UCSD-AML1 (cell line): ENCODE measurements at regions not wholly inside any gene's neighbourhood (a gene's known extent, or its start where the extent isn't known, plus 50 kb on each side); places are given as distances from the start of the nearest gene placed in this dataset.

ENCODE experiments used
- DNase-seq: peaks from one replicate; lab custom pipeline; 2025; ENCODE audit not compliant: unreplicated experiment; lab: John Stamatoyannopoulos, UW

DNA sequence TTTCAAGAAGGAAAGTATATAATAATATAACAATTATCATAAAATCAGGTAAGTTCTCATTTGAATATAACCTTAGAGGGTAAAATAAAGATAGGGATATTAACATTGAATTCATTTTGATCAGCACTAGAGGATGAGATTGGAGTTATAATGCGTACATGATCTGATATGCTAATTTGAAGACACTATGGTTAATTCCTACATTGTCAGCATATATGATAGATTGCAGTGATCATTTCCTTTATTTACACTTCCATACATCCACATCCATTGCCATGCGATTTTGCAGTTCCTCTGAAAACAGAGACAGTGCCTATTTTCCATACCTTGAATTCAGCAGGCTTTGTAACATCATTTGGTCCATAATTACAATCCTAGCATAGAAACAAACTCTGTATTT is 519.2 kb downstream of the CCDC85A start:
- DNase-seq = no peak

DNA sequence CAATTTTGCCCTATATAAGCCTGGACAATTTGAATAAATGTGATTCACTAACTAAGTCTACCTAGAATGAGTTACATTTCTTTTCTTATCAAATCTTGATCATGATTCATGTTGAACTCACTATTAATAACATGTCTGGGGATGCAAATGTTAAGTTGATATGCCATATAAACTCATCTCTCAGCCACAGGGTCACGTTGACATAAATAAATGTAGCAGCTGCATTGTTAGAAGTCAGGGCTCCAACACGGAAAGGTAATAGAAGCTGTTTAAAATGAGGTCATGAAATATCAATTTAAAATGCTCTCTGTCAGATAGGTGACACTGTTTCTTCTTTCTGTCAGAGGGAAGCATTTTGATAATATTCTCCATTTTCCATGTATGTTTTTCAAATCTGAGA is 521.9 kb downstream of the CCDC85A start:
- no peak for DNase-seq

DNA sequence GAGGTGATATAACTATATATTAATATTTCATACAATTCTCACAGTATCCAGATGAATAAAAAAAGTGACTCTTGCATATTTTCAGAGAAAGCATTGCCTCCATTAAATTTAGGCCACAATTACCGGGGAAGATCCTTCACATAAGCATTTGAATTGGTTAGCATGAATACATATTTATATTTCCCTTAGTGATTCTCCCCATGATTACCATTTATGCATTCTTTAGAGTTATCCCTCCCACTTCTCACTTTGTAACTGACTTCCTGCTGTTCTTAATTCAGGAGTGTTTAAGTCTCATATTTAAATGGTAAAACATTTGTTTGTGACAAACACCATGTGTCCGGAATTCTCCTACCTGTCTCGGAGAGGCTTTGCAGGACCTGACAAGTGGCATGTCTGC is 523.4 kb downstream of the CCDC85A start:
- no peak for DNase-seq

DNA sequence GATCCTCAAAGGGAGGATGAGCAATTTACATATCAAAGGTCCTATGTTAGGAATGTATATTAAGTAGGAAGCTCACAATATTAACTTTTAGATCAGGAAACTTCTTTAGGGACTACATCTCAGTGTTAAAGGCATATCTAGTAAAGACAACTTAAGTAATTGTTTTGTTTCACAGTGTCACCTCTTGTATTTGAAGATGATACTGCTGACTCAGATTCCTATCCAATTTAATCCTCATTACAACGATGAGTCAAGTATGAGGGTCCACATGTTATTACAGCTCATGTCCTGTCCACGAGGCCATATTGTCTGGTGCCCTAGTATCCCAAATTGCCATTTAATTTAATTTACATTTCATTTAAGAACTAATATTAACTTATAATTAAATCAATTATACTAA is 523.9 kb downstream of the CCDC85A start:
- no peak for DNase-seq

DNA sequence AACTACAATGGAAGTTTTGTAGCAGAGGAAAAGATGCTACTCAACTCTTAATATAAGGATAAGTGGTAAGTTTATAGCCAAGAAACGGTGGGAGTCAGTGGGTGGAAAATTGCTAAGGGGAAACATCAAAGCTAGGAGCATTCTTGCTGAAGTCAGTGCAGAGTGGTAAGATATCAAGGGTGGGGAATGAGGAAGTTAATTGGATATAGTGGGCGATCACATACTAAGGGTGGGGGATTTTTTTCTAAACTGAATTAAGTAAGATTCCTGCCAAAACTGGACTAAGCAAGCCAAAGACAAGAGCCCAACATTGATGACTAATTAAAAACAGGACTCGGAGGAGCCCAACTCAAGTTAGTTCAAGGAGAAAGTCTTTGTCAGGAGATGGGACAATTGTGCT is 525.4 kb downstream of the CCDC85A start:
- DNase-seq = no peak

DNA sequence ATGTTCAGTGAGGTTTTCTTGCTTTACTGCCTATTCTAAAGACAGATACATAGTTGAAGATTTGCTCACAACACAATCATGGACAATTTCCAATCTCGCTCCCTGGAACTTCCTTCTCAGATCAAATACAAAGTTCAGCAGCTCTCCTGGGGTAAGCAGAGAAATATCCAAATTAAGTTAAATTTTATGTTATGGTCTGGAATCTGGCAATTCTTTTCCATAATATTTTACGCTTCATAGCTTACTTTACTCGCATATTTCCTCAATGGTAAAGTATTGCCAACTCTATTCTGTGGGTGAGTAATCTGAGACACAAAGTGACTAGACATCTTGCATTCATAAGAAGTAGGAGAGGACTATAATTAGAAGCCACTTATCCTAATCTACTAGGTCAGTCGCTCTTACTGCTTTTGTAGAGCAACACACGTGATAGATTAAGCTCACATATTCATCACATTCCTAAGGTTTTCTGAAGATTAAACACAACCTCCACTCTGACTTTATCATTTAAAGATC is 529.4 kb downstream of the CCDC85A start:
- no peak for DNase-seq

DNA sequence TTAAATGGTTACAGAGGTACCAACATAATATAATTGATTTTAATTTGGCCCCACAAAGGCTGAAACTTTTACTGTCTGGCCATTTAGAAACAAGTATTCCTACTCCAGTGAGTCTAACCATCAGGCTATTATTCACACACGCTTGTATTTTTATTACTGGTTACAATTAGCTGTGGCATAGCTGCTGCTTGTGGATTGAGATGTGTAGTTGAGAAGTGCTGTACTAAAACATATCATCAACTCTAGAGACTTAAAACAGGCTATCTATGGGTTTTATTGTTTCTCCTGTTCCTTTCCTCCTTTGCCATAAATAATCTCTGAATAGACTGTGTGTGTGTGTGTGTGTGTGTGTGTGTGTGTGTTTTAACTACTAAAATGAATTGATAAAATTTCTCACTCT is 530.2 kb downstream of the CCDC85A start:
- no peak for DNase-seq

DNA sequence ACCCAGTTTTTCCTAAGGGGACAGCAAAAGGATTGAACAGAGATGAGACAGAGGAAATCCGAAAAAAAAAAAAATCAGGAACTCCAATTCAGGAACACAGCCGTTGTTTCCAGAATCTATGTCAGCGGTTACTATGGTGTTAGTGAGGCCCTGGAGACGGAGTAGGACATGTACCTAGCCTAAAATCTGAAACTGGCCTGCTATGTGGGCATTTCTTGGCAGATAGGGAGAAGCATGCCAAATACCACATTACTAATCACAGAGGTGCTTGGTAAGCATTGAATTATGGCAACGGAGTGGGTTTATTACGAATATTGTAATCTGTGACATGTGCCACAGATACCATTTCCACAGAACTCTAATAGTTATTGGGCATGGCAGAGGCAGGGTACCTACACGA is 530.6 kb downstream of the CCDC85A start:
- DNase-seq = no peak

DNA sequence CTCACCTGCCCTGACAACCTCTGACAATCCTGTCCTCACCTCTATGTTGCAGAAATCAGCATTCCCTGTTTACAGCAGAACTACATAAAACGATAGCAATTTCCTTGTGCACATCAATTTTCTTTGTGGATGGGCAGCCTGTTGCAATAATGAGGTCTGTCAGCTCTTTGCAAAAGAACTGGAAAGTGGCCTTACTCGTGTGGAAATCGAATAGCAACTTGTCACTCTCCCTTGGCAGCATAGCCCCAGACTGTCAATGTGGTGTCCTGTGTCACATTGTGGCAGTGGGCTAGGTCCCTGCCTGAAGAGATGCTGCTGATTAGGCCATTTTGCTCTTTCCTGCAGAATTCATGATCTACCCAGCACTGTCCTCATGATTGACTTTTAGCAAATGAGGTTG is 531.9 kb downstream of the CCDC85A start:
- DNase-seq = no peak

DNA sequence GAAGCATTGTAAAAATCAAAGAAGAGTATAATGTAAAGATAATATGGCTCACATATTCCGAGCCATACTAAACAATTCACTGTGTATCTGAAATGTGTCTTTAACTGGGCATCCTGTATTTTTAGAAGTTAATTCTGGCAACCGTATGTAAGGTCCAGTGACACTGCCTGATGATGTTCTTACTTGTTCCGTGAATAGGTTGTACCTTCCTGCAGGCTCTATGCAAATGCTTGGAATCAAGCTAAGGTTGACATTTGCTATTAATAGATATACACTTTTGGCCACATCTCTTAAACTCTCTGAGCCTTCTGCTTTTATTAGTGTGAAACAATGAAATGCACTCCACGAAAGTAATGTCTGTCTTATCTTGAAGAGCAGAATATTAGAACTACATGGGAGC is 534.6 kb downstream of the CCDC85A start:
- DNase-seq = no peak

DNA sequence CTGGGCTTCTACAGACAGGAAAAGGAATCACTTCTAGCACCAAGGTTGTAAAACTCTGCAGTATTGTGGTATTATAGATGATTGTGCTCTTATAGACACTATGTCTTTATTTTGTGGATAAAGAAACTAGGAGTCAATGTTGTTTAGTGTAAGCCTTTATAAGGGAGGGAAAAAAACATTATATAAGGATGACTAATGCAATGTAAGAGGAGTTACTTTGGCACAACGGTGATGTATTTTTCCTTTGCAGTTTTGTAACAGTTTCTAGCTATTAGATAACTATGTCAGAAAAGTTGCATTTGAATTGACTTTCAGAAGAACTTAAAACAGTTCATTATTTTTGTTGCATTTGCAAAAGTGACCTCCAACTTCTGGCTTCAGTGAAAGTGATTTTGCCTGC is 545.4 kb downstream of the CCDC85A start:
- no peak for DNase-seq

DNA sequence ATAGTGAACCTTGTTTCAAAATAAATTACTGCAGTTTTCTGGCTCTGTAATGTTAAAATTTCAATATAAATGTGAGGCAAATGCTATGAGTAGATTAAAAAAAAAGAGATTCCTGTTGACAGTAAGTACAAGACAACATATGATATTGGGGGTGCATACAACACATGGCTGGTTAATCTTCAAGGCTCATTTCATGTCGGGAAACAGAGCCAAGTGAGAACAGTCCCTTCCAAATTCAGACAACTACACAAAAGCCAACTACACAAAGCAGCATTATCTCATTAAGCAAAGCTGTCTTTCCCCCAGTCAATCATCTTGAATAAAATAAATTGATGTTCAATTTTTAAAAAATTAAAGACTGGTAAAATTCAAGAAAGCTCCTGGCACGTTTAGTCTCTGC is 549.2 kb downstream of the CCDC85A start:
- no peak for DNase-seq

DNA sequence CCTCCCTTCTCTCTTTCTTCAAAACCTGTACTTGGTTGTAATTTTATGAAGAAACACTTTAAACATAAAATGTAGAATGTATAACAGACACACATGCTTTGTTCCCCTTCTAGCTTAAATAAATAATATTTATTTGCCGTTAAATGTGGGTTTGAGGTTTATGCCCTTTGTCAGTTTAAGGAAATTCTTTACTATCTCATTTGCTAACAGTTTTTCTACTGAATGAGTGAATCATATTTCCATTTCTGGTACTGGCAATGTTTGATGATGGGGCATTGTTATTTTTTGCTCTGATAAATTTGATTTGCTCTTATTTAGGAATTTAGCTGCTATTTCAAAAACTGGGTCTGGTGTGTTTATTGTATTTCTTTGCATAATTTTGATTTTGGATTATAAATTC is 555.6 kb downstream of the CCDC85A start:
- DNase-seq = no peak

DNA sequence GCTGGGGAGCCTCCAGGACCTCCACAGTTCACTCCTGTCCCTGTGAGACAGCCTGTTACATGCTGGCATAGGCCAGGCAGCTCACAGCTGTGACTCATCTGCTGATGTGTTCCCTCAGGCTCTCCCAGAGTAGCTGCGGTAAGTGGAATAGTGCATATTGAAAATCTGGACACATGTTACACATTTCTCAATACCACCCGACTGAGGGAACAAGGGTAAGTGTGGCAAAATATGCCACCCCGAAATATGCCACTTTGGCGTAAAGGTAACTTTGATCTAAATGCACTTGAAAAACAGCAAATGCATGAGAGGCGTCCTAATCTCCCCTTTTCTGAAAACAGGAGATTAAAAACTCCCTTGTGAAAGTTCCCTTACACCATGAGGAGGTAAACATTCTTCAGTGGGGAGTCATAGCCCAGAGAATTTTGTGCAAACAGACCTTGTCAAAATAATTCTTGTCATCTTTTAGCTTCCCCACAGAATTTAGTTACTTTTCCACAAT is 557.9 kb downstream of the CCDC85A start:
- no peak for DNase-seq

DNA sequence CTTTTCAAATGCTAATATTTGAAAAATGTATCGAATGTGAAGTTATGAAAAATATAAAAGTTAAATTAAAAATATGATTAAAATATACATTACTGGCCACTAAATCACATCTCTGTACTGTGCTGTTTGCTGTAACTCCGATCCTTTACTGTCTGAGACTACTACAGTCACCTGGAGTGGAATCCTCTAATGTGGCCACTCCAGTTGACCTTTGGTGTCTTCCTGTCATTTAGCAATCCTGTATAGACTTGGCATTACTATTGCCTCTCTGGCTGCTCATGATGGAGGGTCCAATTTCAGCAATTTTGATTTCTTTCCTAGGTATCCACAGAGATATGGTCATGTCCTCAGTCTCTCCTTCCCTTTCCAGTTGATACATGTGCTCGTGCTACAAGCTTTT is 560.0 kb downstream of the CCDC85A start:
- no peak for DNase-seq

DNA sequence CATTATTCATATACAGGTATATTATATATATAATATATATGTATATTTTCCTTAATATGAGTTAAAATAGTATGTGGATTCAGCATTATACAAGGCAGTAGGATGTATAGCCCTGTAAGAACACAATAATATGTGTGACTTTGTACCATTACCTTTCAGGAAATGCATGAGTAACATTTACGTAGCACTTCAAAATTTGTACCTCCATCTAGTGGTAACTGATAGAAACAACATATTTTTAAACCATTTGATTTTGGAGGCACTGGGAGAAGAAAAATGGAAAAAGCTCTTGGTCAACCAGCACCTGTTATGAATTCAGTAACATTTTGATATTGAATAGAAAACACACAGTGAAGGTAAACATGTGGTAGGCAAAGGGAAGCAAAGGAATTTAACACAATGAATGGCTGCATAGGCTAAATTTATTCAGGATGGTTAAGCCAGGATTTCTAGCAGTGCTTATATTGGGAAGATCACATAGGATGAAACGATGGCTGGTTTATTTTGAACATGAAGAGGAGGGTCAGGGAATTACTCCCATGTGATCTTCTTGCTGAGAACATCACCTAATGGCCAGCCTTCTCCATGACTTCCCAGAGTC is 565.5 kb downstream of the CCDC85A start:
- no peak for DNase-seq

DNA sequence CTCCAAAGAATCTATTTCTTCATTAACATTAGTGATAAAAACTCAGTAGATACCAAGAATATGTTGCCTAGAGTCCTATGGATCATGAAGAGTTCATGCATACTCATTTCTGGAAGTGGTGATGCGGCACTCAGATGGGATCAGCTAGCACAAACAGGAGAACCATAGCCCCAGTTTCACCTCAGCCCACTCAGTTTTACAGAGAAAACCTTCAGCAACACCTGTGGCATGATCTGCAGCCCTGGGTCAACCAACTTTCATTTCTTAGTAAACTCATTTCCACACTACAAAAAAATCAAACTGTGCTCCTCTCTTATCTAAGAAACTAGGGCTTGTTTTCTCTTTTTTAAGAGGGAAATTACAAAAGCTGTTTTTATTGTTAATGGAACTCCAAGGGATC is 569.4 kb downstream of the CCDC85A start:
- no peak for DNase-seq

DNA sequence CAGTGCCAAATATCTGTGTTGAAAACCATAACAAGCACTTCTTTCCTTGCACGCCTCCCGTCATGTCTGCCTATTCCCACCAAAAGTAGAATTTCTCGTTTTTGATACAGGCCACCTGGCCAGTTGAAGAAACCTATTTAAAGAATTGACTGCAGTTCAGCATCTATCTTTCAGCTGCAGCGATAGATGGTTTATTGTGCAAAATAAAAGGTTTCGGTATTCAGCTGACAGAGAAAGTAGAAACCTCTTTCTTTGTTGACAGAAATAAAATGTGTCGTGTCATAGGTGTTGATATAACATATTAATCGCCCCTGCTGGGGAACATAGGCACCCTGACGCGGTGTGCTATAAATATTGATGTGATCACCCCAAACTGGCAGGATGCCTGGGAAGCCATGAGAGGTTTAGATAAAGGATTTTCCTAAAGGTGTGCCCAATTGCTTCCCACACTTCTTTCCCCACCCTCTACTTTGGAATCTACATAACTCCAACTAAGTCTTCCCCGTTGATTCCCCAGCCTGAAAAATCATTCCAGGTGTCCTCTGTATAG is 570.4 kb downstream of the CCDC85A start:
- no peak for DNase-seq

DNA sequence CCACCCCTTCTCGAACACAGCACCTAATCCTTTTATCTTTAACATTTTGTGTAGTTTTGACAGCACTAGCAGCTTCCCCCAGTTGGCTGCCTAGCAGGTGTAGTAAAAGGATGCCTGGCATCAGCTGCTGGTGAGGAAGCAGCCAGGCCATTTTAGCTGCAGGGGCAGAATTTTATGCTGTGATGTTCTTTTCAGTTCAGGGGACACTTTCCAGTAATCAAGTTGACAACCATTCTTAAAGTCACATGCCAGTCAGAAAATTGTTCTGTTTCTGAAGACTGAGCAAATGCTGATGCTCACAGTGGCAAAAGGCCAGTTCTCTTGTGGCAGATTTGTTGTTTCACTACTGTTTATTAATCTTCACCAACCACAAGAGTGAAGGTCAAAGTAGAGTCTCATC is 570.8 kb downstream of the CCDC85A start:
- DNase-seq = no peak

DNA sequence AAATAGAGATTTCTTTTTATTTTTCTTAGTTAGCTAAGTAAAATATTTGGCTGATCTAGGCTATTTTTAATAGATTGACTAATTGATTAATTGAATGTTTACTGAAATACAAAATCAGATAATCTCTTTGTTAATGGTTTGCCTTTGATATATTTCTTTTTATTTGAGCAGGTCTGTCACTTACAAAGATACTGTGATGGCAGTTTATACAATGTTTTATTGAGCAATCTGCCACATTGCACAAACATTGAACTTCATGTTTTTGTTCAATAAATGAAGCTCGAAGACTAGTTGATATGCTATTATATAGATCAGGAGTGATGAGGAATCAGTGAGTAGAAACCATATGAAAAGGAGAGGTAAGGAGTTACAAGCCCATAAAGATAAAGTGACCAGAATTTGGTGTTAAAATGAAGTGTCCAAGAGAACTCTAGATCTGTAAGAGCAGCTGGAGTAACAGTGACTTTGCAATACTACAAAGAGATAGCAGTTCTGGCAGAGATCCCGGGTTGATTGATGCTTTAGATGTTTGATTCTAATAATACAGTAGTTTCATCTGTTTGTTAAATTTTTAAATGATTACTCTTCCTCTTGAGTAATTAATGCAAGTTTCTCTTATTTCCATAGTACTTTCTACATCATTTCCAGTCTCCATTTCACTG is 574.2 kb downstream of the CCDC85A start:
- DNase-seq = no peak

DNA sequence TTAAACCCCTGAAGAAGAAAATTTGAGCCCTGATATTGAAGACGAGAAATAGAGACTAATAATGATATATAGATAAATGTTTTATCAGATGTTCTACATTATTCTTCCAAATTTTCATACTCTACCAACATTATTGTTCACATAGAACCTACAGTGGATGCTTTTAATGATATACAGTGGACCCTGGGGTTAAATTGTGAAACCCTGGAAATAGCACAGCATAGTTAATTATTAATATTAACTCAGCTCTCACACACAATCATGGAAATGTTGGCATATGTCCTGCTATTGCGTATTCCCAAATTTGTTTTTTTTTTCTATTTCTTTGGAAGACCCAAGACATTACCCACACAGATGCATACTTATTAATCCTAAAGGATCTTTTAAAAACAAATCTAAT is 579.9 kb downstream of the CCDC85A start:
- DNase-seq = no peak

DNA sequence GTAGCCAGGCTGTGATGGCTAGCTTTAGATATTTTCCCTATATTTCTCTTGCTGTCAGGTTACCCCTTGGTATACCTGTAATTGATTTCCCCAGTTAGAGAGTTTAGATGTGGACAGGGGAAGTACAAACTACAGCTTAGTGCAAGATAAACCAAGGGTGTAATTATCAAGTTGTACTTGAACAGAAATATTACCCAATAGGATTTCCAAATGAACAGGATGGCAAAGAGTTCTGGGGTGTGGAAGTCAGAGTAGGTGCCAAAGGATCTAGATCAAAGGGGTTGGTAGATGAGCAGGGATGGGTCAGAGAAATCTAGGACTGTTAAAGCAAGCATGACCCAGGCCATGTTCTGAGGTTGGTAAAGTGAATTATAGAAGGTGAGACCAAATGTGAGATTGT is 585.2 kb downstream of the CCDC85A start:
- no peak for DNase-seq

DNA sequence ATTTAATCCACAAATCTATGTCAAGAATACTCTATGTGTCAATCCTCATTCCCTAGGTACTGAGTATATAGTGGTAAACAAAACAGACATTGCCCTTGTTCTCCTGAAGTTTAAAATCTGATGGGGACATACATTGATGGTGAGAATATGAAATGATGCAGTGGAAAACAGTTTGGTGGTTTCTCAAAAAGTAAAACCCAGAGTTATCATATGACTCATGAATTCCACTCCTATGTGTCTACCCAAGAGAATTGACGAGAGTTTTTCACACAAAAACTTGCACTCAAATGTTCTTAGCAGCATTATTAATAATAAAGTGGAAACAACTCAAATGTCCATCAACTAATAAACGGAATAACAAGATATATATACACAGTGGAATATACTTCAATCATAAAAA is 586.7 kb downstream of the CCDC85A start:
- DNase-seq = no peak
